ENCODE measurements at regions not wholly inside any gene's neighbourhood (a gene's known extent, or its start where the extent isn't known, plus 50 kb on each side); places are given as distances from the start of the nearest gene placed in this dataset.

GRCh38 chr16:27717726-27718125 lies 167.8 kb downstream of the KATNIP start:
- no peak for DNase-seq (ENCODE audit: extremely low spot score)
- intact Hi-C loops (cut with DNase I): no loop called here

GRCh38 chr16:27718201-27719105 lies 168.5 kb downstream of the KATNIP start:
- WGBS: 89% methylated on average over 14 of the region's 15 CpGs
- Histone ChIP-seq H3K9me3 (no peaks in the 10 kb centered on the region), H3K4me3 (peak overlapping the region in 1 of 4 donors; percentile 8), H3K36me3 (peaks cover 0 to 25% (median 9%) of the 10 kb centered on the region in 4 donors), H3K4me1 (peaks cover 0 to 34% (median 21%) of the 10 kb centered on the region in 4 donors), H3K27ac (replicated peaks in 1 of 4) (peak overlapping the region; percentile 20 to 65 (median 42)), H3K27me3 (no peaks in the 10 kb centered on the region)
- TF ChIP-seq POLR2AphosphoS5 (IDR thresholded peaks at IDR 0.05) (no peak), EP300 (IDR thresholded peaks at IDR 0.05) (no peak), POLR2A (IDR thresholded peaks at IDR 0.05; ENCODE audit: low read depth) (no peak)
- TF ChIP-seq, protein P1, sequence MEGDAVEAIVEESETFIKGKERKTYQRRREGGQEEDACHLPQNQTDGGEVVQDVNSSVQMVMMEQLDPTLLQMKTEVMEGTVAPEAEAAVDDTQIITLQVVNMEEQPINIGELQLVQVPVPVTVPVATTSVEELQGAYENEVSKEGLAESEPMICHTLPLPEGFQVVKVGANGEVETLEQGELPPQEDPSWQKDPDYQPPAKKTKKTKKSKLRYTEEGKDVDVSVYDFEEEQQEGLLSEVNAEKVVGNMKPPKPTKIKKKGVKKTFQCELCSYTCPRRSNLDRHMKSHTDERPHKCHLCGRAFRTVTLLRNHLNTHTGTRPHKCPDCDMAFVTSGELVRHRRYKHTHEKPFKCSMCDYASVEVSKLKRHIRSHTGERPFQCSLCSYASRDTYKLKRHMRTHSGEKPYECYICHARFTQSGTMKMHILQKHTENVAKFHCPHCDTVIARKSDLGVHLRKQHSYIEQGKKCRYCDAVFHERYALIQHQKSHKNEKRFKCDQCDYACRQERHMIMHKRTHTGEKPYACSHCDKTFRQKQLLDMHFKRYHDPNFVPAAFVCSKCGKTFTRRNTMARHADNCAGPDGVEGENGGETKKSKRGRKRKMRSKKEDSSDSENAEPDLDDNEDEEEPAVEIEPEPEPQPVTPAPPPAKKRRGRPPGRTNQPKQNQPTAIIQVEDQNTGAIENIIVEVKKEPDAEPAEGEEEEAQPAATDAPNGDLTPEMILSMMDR (IDR thresholded peaks at IDR 0.05): no peak
- intact Hi-C loops (cut with DNase I): no loop called here
- DNase-seq (ENCODE audit: extremely low spot score): no peak

More at GRCh38 chr16:27717726-27718125, 167.8 kb downstream of the KATNIP start:
- 100% methylated on average over 2 of the region's 2 CpGs for WGBS
- H3K27ac ChIP-seq (replicated peaks in 1 of 4): peak overlapping the region; percentile 20 to 65 (median 42)
- peak overlapping the region in 1 of 4 donors; percentile 8 for H3K4me3 ChIP-seq
- H3K27me3 ChIP-seq: no peaks in the 10 kb centered on the region
- H3K9me3 ChIP-seq: no peaks in the 10 kb centered on the region
- peaks cover 0 to 21% (median 7%) of the 10 kb centered on the region in 4 donors for H3K36me3 ChIP-seq
- TF ChIP-seq POLR2AphosphoS5 (IDR thresholded peaks at IDR 0.05): no peak
- TF ChIP-seq, protein P1 (IDR thresholded peaks at IDR 0.05): no peak
- no peak for TF ChIP-seq POLR2A (IDR thresholded peaks at IDR 0.05; ENCODE audit: low read depth)
- H3K4me1 ChIP-seq: peaks cover 0 to 28% (median 20%) of the 10 kb centered on the region in 4 donors

GRCh38 chr16:27719106-27719445 lies 169.1 kb downstream of the KATNIP start:
- no peak overlapping the region for H3K4me3 ChIP-seq
- TF ChIP-seq POLR2AphosphoS5 (IDR thresholded peaks at IDR 0.05): no peak
- WGBS: 90% methylated on average over 3 of the region's 3 CpGs
- H3K36me3 ChIP-seq: peaks cover 0 to 25% (median 9%) of the 10 kb centered on the region in 4 donors
- intact Hi-C loops (cut with DNase I): no loop called here
- DNase-seq (ENCODE audit: extremely low spot score): no peak
- H3K9me3 ChIP-seq: no peaks in the 10 kb centered on the region
- peaks cover 3 to 40% (median 27%) of the 10 kb centered on the region in 4 donors for H3K4me1 ChIP-seq
- peak overlapping the region in 3 of 4 donors; percentile 40 to 65 (median 42) for H3K27ac ChIP-seq (replicated peaks in 1 of 4)
- H3K27me3 ChIP-seq: no peaks in the 10 kb centered on the region

DNA sequence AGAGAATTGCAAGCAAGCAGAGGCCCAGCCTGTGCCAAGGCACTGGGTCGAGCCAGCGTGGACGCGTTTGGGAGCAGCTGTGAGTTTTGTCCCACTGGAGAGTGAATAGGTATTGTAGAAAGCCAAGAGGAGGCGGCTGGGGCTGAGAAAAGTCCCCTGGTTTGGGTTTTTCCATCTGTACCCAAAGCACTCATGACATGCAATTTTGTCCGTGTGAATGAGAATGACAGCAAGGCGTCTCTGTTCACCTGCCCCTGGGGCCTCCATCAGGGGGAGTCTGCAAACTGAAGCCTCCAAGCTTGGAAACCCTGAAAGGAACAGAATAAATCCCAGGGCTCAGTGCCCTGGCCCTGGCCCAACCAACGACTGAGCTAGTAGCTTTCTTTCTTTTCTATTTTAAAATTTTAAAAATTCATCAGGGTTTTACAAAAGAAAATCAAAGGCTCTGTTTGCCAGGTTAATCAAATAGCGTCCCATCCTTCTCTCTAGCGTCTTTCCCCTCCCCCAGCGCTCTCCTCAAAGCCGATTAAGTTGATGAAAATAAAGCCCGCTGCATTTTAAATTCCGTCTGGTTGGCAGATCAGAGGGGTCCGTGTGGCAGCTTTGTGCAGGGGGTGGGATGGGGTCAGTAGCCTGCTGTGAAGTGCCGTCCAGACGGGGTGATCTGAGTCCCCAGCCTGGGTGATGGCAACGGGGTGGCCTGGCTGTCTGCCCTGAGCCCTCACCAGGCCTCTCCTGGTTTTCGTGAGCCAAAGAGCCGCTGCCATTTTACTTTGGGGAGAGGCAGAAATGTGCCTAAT lies 171.0 kb downstream of the KATNIP start:
- intact Hi-C loops (cut with DNase I): no loop called here
- Histone ChIP-seq H3K27ac (replicated peaks in 1 of 4) (peak overlapping the region; percentile 66 to 79 (median 72)), H3K36me3 (peaks cover 0 to 28% (median 17%) of the 10 kb centered on the region in 4 donors), H3K27me3 (no peaks in the 10 kb centered on the region), H3K4me1 (peaks cover 8 to 48% (median 35%) of the 10 kb centered on the region in 4 donors), H3K4me3 (peak overlapping the region in 3 of 4 donors; percentile 28 to 40 (median 33)), H3K9me3 (no peaks in the 10 kb centered on the region)
- DNase-seq (ENCODE audit: extremely low spot score): no peak
- WGBS: 66% methylated on average over 19 of the region's 20 CpGs
- no peak for TF ChIP-seq POLR2A (IDR thresholded peaks at IDR 0.05; ENCODE audit: low read depth)
- no peak for TF ChIP-seq POLR2AphosphoS5 (IDR thresholded peaks at IDR 0.05)
- TF ChIP-seq, protein P1 (IDR thresholded peaks at IDR 0.05): no peak
- no peak for TF ChIP-seq EP300 (IDR thresholded peaks at IDR 0.05)

All from esophagus muscularis mucosa (tissue), 4 donors.